Iris pigment epithelial cell (primary cell): ENCODE measurements at regions not wholly inside any gene's neighbourhood (a gene's known extent, or its start where the extent isn't known, plus 50 kb on each side); places are given as distances from the start of the nearest gene placed in this dataset.

Experiments used
- DNase-seq: peaks from one replicate; pipeline ENCODE4 v3.0.0-alpha.2; 2011; ENCODE audit warnings: low read depth

DNA sequence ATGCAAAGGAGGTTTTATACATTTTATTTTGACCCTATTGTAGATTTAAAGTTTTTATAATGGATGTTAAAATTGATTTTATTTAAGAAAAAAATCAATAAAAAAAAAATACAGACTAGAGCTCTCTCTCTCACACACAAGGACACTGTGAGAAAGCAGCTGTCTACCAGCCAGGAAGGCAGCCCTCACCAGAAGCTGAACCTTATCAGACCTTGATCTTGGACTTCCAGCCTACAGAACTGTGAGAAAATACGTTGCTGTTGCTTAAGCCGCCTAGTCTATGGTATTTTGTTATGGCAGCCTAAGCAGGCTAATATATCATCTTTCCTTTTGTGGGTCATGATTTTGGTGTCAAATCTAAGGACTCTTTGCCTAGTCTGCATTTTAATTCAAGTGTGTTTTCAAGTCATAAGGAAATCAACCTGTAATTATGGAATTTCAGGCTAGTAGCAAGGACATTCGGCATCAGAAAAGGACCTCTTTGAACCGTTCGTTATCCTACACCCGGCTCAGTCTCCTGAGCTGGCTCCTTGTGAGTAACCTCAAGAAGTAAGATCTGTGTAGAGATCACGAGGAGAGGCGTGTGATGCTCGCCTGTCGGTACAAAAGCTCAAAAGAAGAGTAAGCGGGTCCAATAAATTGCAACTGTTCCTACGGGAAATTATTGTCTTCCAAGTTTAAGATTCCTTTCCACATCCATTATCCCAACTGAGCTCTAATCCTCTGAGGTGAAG, 98.2 kb downstream of the PDCL3 start:
- no peak for DNase-seq

DNA sequence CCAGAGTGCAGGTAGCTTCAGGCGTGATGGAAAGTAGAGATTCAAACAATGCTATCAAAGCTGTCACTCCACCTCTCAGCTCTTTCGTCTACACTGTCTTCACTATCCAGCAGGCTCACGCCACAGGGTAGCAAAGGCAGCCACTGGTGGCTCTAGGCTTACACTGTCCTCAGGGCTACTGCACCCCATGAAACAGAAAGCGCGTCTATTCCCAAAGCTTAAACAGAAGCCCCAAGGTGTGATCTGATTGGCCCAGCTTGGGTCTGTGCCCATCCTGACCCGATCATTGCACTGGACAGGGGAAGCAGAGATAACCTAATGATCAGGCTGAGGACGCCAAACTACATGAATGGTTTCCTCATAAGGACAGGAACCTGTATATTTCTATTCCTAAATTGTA, 100.1 kb downstream of the PDCL3 start:
- no peak for DNase-seq

DNA sequence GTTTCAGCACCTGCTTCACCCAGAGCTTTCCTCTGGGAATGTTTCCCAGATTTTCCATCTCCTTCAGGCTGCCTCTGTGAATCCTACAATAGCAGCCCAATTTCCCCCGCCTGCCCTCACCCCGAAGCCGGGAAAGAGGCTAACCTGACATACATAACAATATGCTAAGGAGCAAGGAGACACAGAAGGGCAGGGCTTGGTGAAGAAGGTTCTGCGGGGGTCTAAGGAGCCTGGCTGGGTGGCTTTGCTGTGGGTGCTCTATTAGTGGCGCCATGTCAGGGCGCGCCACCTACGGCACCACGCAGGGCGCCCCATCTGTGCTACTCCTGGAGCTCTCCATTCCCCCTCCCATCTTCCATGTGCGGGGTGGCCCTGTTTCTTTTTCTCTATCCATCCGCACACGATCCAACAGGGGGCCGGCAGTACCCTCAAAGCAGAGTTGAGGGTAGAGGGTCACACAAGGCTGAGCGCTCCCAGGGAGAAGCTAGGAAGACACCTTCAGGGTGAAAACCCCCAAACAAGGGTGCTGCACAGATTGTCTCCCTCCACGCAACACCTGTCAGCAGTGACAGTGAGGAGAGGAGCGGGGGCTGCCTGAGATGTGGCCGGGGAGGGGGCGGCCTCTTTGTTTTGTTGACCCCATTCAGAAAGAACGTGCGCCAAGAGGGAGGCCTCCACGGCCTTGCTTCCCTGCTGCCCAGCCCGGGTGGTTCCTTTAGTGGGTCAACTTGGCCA, 101.4 kb downstream of the PDCL3 start:
- DNase-seq = no peak

DNA sequence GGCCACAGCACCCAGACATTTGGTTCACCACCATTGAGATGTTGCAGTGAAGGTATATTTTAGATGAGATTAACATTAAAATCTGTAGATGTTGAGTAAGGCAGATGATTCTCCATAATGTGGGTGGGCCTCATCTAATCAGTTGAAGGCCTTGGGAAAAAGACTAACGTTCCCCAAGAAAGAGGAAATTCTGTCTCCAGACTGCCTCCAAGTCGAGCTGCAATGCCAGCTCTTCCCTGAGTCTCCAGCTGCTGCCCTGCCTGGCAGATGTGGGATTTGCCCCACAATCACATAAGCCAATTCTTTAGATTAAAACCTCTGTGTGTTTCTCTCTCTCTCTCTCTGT, 101.9 kb downstream of the PDCL3 start:
- DNase-seq = no peak

DNA sequence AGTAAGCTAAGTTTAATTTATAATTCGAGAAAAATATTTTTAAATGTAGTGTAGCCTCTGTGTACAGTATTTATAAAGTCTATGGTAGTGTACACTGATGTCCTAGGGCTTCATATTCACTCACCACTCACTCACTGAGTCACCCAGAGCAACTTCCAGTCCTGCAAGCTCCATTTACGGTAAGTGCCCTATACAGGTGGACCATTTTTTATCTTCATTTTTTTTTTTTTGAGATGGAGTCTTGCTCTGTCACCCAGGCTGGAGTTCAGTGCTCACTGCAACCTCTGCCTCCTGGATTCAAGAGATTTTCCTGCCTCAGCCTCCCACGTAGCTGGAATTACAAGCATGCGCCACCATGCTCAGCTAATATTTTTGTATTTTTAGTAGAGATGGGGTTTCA, 104.2 kb downstream of the PDCL3 start:
- no peak for DNase-seq

DNA sequence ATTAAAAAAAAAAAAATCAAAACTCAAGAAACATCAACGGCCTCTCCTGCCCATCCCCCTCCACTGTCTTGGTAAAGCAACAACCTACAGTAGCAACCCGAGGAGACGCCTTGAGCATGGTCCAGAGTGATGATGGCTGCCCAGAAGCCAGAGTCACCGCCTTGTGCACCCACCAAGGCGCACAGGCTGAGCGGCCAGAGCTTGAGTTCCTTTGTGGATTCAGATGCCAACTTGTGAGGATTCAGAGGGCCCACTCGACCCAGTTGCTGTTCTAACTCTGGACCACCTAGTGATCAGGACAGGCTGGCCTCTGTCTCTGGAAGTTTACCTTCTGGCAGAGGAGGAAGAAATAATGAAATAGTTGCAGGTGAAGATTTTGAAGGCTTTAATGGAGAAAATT, 105.0 kb downstream of the PDCL3 start:
- DNase-seq = no peak

DNA sequence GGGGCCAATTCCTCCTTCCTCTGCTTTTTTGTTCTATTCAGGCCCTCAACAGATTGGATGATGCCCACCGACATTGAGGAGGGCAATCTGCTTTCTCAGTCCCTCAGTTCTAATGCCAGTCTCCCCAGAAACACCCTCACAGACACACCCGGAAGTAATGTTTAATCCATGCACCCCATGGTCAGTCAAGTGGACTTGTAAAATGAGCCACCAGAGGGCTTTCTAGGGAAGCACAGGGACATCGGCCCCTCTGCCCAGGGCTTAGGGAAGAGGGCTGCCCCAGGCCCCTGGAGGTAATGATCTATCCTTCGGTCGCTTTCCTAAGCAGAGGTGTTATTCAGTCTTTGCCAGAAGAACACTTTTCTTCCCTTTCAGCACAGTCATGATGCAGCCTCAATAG, 107.4 kb downstream of the PDCL3 start:
- DNase-seq = no peak

DNA sequence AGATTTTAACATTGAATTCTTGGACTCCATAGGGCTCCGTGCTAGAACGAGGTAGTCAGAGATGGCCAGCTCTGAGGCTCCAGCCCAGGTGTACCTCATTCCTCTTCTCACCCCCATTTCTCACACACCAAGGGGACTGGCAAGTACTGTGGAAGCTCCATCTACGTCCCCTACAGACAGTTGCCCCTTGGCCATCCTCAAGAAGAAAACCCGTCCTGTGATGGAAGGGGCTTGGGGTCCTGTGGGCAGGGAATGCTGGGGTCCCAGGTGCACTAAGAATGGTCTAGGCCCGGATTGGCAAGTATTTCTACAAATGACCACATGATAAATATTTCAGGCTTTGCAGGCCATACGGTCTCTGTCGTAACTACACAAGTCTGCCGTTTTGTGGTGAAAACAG, 110.3 kb downstream of the PDCL3 start:
- DNase-seq = no peak

DNA sequence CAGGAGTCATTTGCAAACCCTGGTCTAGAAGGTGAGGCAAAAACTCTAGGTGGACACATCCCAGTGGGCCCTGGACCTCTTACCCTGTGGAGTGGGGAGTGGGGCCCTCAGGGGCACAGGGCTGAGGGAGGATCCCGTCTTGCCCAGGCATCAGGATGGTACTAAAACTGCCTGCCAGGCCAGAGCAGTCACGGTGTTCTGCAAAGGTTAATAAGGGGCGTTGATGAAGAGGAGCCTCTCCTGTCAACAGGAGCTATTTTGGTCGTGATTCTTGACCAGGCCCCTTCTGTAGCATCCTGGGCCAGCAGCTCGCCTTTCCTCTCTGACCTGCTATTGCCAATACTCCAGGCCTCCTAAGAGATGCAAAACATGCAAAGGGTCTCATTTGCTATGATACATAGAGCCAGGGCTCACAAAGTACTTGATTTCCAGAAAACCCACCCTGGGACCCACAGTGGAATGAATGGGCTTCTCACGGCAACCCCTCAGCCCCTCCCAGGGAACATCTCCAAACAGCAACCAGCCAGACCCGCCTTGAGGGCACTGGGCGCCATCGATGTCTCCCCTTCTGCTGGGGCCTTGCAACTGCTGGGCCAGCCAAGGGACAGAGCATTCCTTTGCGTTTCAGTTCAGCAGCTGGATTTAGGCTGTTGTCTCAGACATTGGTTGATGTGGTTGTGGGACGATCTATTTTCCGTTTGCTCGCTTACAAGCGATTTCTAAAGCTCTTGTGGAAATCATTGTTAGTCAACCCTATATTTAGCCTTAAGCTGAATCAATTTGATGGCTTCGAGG, 111.1 kb downstream of the PDCL3 start:
- DNase-seq = no peak

DNA sequence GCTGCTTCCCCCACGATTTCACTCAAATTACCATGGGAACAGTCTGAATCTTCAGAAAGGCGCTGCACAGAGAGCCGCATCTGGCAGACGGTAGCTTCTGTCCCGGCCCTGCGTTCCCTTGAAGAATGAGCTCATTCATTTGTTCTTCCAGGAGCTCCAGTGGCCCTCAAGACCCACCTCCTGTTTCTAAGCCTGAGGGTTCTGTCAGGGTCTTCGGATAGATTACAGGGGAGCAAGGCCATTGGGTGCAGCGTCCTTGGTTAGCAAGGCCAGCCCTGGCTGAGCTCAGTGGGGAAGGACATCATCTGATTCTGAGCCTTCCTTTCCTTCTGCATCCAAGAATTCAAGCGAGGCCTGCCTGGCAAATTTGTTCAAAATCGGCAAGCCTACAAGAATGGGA, 111.9 kb downstream of the PDCL3 start:
- no peak for DNase-seq

DNA sequence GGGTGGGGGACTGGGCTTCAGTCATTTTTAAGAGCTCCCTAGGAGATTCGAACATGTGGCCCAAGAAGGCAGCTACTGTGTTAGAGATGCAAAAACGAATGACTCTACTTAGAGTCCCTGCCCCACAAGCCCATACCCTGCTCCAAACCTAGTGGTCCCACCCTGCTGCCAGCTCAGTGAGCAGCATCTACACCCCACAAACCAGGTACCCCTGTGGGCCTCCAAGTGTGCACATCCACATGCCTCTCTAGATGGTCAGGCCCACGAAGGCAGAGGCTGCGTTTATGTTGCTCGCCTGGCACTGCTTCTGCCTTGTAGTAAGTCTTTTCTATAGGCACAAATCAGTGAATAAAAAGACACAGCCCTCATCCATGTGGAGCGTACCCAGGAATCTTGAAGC, 112.6 kb downstream of the PDCL3 start:
- no peak for DNase-seq

DNA sequence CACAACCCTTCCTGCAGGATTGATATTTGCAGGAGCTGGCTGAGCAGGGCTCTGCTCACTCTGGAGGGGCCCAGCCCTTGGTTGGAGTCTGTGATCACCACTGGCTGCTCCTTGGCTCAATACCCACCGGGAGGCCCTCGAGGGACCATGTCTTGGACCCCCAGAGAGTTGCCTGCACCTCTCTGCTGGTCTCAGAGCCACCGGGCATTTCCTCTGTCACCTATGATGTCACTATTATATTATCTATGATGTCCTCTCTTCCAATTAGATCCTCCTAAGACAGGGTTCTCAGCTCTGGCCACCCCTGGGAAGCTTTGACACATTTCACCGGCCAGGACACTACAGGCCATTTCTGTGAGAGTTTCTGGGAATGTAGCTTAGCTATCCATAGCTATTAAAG, 113.1 kb downstream of the PDCL3 start:
- no peak for DNase-seq

DNA sequence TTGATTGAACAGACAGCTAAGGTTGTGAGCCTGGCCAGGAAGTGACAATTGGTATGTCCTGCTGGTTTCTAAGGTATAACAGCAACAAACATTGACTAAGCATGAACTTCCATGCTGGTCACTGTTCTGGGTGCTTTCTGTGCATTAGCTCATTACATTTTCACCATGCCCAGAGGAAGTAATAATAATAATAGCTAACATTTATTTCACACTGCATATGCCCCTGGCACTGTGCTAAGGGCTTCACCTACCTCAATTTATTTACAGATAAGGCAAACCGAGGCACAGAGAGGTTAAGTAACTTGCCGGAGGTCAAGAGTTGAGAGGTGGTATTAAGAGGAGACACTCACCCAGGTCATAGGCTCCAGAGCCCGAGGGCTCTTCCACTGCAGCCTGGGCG, 113.6 kb downstream of the PDCL3 start:
- no peak for DNase-seq

DNA sequence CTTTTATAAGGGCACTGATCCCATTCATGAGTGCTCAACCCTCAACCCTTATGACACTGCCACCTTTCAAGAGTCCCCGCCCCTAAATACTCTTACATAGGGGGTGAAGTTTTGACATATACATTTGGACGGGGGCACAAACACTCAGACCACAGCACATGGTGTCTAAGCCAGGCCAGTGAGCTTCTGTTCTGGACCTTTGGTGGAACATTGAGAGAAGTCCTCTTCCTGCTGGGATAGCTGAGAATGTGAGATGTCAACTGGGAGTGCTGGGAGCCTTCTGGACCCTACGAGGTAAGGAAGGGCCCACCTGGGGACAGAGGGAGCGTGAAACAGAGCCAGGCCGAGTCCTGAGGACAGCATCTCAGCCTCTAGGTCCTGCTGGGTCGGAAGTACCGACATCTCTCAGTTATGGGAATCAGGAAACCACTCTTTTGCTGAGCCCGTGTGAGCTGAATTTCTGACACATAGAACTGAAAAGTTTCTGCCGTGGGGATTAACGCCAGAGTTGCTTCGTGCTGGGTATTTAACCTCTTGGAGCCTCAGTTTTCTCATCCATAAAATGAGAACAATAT, 114.9 kb downstream of the PDCL3 start:
- no peak for DNase-seq

DNA sequence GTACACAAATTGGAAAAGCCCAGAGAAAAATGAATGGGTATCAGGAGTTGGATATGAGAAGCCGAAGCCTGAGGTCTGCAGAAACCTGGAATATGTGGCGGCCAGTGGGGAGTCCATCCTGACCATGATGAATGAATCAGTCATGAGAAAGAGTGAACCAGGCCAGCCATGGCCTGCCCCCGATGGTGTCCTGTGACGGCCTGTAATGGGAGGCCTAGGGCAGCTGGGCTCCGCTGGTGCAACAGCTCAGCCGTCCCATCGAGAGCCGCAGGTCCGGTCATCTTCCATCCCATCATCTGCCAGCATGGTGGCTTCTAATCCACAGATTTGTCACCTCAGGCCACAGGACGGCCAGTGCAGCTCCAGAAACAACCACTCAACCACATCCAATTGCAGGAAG, 116.4 kb downstream of the PDCL3 start:
- no peak for DNase-seq

DNA sequence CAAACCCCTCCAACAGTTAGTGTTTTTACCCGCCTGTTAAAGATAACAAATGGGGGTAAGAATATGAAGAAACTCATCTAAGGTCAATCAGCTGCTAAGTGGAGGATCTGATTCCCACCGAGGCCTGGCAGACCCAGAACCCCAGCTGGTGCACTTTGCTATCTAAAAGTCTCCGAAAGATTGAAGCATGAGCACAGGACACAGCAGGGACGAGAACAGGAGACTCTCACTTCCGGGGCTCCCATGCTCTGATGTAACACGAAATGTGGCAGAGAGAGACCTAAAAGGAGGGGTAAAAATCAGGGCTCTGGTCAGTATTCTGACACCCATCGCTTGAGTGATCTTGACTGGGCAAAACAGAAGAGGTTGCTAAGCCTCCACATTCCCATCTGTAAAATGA, 119.7 kb downstream of the PDCL3 start:
- DNase-seq = no peak

DNA sequence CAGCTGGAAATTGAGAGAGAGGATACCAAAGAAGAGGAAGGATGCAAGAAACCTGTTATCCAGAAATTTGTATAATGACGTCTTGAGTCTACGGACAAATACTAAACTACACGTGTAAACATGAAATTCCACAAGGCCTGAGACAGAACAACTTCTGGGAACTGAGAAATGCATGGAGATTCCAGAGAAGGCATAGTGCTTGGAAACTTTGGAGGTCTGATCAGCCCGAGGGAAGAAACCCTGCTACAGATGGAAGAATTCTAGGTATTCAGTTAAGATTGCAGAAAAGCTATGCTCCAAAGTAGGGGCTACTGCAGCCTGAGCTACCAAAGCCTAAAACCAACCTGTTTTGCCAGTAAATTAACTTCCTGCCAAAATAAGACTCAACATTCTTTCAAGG, 120.4 kb downstream of the PDCL3 start:
- no peak for DNase-seq

DNA sequence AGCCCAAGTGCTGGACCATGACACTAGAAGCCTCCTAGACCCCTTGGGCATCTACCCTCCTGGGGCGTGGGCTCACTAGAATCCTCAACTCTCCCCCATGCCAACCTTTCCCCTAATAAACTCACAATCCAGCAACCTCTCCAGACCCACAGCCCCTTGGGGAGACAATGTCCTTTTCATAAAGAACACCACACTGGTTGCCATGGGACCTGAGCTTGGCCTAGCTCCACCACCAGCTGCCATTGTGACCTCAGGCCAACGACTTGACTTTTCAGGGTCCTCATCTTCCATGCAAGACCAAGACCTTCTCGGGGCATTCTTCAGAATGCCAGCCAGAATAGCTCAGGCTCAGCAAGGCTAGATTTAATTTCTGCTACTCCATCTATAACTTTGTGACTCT, 128.1 kb upstream of the NPAS2 start:
- DNase-seq = no peak

DNA sequence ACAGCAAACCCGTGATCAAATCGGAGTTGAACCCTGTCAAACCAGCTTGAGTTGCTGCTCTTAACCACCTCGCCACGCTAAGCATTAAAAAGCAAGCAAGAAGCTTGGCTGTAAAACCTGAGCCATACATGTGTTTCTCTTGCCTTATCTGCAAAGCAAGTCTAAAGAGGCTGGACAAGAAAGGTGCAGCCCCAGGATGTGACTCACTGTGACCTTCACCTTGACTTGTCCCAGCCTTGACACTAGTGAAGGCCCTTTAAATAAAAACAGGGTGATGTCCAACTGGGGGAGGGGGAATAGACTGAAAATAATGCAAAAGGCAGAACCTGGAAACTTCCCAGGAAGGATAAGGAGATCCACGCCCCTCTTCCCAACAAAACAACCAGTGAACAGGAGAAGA, 127.6 kb upstream of the NPAS2 start:
- DNase-seq = no peak

DNA sequence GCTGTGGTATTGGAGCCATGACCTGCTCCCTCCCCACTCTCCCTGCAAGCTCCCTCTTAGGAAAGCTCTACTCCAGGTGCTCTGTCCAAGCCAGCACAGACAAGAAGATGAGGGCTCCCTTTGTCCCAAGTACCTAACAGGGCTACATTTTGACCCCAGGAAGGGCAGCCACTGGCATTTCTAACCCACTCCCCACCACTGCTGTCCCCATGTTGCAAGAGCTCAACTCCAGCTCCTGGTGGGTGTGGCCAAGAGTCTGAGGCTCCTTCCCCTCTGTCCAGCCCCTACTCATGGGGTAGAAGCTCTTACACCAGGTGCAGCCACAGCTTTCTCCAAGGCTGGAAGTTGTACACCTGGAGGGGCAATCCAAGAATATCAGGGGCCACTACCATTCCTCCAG, 127.0 kb upstream of the NPAS2 start:
- DNase-seq = no peak

DNA sequence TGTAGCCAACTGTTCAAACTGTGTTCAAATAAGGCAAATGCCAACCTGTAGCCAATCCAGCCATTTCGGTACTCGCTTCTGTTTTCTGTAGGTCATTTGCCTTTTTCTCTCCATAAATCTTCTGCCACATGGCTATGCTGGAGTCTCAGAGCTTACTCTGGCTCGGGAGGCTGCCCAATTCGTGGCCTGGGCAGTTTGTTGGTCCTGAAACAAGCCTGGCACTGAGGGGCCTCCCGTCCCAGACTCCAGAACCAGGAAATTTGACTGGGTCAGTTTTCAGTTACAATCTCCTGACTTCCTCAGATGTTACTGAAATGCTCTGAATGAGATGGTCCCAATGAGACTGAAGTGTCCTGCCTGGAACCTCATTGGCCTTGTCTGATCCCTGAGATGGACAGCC, 120.8 kb upstream of the NPAS2 start:
- no peak for DNase-seq

DNA sequence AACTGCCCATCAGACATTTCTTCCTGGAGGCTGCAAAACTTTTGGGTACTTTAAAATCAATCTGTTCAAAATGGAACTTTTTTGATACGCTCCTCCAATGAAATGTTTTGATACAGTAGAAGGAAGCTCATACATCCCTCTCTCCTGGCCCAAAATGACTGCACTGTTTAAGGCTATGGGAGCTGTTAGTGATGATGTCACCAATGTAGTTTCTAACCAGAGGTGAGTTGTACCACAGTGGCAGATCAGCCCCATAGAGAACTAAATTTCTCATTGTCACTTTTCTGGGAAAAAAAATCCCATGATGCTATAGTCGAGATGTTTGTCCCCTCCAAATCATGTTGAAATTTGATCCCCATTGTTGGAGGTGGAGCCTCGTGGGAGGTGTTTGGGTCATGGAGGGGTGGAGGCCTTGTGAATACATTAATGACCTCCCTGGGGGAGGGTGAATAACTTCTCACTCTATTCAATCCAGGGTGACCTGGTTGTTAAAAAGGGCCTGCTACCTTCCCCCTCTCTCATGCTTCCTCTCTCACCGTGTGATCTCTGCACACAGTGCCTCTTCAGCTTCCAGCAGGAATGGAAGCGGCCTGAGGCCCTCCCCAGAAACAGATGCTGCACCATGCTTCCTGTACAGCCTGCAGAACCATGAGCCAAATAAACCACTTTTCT, 117.4 kb upstream of the NPAS2 start:
- DNase-seq = no peak
